ENCODE measurements at regions not wholly inside any gene's neighbourhood (a gene's known extent, or its start where the extent isn't known, plus 50 kb on each side); places are given as distances from the start of the nearest gene placed in this dataset.

DNA sequence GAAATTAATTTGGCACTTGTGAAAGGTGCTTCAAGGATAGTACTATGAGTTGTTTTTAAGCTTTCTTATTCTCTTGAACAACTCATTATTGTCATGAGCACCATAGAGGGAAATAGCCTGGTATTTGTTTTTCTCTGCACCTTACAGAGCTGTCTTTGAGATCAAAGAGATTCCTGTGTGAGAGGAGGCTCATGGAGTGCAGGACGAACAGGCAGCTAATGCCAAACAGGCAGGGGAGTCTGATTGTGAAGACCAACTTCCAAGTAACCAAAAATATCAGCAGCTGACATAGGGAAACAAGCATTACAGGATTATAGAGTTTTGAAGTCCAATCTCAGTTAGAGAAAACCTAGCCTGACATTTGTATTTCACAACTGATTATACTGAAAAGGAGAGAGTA lies 110.6 kb upstream of the TENT5A start:
- H2AFZ ChIP-seq (replicated peaks): no peak overlapping the region
- no peaks in the 10 kb centered on the region for H3K27me3 ChIP-seq
- H3K9me3 ChIP-seq (ENCODE audit: low read depth): no peaks in the 10 kb centered on the region
- H3K9me3 Mint-ChIP-seq: no peaks in the 10 kb centered on the region
- H3K36me3 Mint-ChIP-seq: no peaks in the 10 kb centered on the region
- no peaks in the 10 kb centered on the region for H3K79me2 ChIP-seq (ENCODE audit: low read depth)
- no peak overlapping the region for H3K27ac Mint-ChIP-seq
- DNase-seq (ENCODE audit: low spot score): peak; percentile 43
- H3K4me3 ChIP-seq: no peak overlapping the region
- H3K36me3 ChIP-seq: no peaks in the 10 kb centered on the region
- H3F3A ChIP-seq (ENCODE audit: low read depth): no peaks in the 10 kb centered on the region
- no peak overlapping the region for H3K4me3 Mint-ChIP-seq
- H3K4me2 ChIP-seq: peak overlapping the region; percentile 8
- H3K27ac ChIP-seq: no peak overlapping the region
- TF ChIP-seq EZH2 (IDR thresholded peaks at IDR 0.05): no peak
- no peak for TF ChIP-seq EZH2phosphoT487 (IDR thresholded peaks at IDR 0.05)
- TF ChIP-seq, protein P1, sequence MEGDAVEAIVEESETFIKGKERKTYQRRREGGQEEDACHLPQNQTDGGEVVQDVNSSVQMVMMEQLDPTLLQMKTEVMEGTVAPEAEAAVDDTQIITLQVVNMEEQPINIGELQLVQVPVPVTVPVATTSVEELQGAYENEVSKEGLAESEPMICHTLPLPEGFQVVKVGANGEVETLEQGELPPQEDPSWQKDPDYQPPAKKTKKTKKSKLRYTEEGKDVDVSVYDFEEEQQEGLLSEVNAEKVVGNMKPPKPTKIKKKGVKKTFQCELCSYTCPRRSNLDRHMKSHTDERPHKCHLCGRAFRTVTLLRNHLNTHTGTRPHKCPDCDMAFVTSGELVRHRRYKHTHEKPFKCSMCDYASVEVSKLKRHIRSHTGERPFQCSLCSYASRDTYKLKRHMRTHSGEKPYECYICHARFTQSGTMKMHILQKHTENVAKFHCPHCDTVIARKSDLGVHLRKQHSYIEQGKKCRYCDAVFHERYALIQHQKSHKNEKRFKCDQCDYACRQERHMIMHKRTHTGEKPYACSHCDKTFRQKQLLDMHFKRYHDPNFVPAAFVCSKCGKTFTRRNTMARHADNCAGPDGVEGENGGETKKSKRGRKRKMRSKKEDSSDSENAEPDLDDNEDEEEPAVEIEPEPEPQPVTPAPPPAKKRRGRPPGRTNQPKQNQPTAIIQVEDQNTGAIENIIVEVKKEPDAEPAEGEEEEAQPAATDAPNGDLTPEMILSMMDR (IDR thresholded peaks at IDR 0.05): no peak
- peaks cover 2% of the 10 kb centered on the region for H3K27me3 Mint-ChIP-seq (ENCODE audit: insufficient read depth, low read depth)
- peaks cover 11% of the 10 kb centered on the region for H3K4me1 ChIP-seq
- H3K9ac ChIP-seq: no peak overlapping the region
- H4K20me1 ChIP-seq (ENCODE audit: low read depth): no peaks in the 10 kb centered on the region
- peaks cover 13% of the 10 kb centered on the region for H3K4me1 Mint-ChIP-seq

DNA sequence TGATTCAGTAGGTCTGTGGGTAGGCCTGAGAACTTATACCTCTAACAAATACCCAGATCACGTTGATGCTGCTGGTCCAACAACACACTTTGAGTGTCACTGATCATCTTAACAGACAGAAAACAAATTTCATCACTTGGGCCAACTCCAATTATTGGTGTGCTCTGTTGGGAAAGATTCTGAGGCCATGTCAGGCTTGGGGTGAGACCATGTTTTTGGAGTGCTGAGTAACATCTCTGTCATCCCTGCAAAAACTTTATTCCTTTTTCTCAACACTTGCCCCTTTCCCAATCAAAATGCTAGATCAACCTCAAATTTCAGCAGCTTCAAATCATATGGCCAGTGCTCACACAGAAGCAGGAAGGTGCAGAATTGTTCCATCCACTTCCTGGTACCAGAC lies 108.8 kb upstream of the TENT5A start:
- no peak overlapping the region for H3K27ac Mint-ChIP-seq

DNA sequence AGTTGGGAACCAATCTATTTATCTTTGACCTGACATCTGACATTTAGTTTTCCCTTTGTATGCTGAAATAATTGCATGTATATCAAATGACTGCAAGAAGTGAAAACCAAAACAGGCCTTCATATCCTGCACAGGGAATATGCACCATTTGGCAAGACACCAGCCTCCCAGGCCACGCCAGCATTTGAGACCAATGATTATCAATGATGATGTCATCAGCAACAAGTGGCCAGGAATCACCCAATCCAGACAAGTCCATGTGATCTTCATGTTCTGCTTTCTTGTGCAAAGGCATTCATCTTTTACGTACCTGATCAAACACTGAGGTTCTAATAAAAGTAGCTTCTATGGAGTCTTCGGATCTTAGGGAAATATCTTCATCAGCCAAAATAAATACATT lies 107.4 kb upstream of the TENT5A start:
- no peaks in the 10 kb centered on the region for H3K36me3 Mint-ChIP-seq
- Histone ChIP-seq H3K27ac (no peak overlapping the region), H3K36me3 (no peaks in the 10 kb centered on the region), H3K4me2 (no peak overlapping the region), H3K79me2 (ENCODE audit: low read depth) (no peaks in the 10 kb centered on the region), H3K9ac (no peak overlapping the region), H3K9me3 (ENCODE audit: low read depth) (no peaks in the 10 kb centered on the region), H3K27me3 (no peaks in the 10 kb centered on the region), H2AFZ (replicated peaks) (no peak overlapping the region), H4K20me1 (ENCODE audit: low read depth) (no peaks in the 10 kb centered on the region), H3F3A (ENCODE audit: low read depth) (no peaks in the 10 kb centered on the region), H3K4me3 (no peak overlapping the region), H3K4me1 (peaks cover 11% of the 10 kb centered on the region)
- no peak for DNase-seq (ENCODE audit: low spot score)
- TF ChIP-seq, protein P1 (IDR thresholded peaks at IDR 0.05): no peak
- TF ChIP-seq EZH2 (IDR thresholded peaks at IDR 0.05) (no peak), EZH2phosphoT487 (IDR thresholded peaks at IDR 0.05) (no peak)
- no peaks in the 10 kb centered on the region for H3K9me3 Mint-ChIP-seq
- peaks cover 13% of the 10 kb centered on the region for H3K4me1 Mint-ChIP-seq
- no peak overlapping the region for H3K4me3 Mint-ChIP-seq
- H3K27ac Mint-ChIP-seq: no peak overlapping the region
- peaks cover 2% of the 10 kb centered on the region for H3K27me3 Mint-ChIP-seq (ENCODE audit: insufficient read depth, low read depth)

More for the DNA sequence above, 108.8 kb upstream of the TENT5A start:
- Histone ChIP-seq H3K27ac (no peak overlapping the region), H3K4me3 (no peak overlapping the region), H3K27me3 (no peaks in the 10 kb centered on the region), H3K4me1 (peaks cover 11% of the 10 kb centered on the region), H3K36me3 (no peaks in the 10 kb centered on the region), H3K79me2 (ENCODE audit: low read depth) (no peaks in the 10 kb centered on the region), H3F3A (ENCODE audit: low read depth) (no peaks in the 10 kb centered on the region), H2AFZ (replicated peaks) (no peak overlapping the region), H3K9ac (no peak overlapping the region), H3K4me2 (no peak overlapping the region), H3K9me3 (ENCODE audit: low read depth) (no peaks in the 10 kb centered on the region), H4K20me1 (ENCODE audit: low read depth) (no peaks in the 10 kb centered on the region)
- TF ChIP-seq EZH2 (IDR thresholded peaks at IDR 0.05) (no peak), EZH2phosphoT487 (IDR thresholded peaks at IDR 0.05) (no peak)
- TF ChIP-seq, protein P1 (IDR thresholded peaks at IDR 0.05): no peak
- H3K9me3 Mint-ChIP-seq: no peaks in the 10 kb centered on the region
- H3K4me3 Mint-ChIP-seq: no peak overlapping the region
- H3K36me3 Mint-ChIP-seq: no peaks in the 10 kb centered on the region
- H3K27me3 Mint-ChIP-seq (ENCODE audit: insufficient read depth, low read depth): peaks cover 2% of the 10 kb centered on the region
- DNase-seq (ENCODE audit: low spot score): no peak
- H3K4me1 Mint-ChIP-seq: peaks cover 13% of the 10 kb centered on the region

Data from neural progenitor cell (in vitro differentiated cells).